HG03066 (cell line): ENCODE measurements at regions not wholly inside any gene's neighbourhood (a gene's known extent, or its start where the extent isn't known, plus 50 kb on each side); places are given as distances from the start of the nearest gene placed in this dataset.

Experiments
- ATAC-seq: cut with Tn5 transposase; IDR thresholded peaks from one replicate; pipeline ENCODE4 v1.9.1; 2021; ENCODE audit warnings: low read depth; ENCODE audit not compliant: unreplicated experiment

DNA sequence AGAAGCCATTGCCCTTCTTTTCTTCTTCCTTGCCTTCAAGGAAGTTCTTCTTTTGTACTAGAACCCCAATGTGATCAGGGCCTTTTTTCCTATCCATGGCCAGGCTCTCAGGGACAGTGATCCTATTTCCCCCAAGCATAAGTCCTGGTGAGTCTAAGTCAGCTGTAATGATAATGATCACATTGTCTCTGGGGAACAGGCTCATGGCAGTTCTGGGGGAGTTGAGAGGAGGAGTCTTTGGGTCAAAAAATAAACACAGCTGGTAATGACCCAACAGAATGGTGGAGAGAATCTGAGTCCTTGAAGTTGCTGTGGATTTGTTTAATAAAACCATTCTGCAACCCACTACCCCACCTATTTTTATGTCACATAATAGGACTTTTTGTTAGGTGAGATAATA lies 96.6 kb downstream of the SOCS6 start:
- ATAC-seq, result no peak

DNA sequence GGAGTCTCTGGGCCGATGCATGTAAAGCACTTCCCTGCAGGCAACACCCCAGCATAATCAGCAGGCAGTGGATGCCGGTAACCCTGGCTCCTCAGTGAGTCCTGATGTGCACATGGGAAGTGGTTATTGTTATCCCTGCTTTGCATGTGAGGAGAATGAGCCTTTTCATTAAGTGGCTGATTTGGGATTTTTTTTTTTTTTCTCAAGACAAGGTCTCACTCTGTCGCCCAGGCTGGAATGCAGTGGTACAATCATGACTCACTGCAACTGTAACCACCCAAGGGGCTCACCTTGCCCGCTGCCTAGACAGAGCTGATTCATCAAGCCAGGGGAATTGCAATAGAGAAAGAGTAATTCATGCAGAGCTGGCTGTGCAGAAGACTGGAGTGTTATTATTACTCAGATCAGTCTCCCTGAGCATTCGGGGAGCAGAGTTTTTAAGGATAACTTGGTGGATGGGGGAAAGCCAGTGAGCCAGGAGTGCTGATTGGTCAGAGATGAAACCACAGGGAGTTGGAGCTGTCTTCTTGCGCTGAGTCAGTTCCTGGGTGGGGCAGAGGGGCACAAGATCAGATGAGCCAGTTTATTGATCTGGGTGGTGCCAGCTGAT lies 95.4 kb downstream of the SOCS6 start:
- ATAC-seq, result no peak

DNA sequence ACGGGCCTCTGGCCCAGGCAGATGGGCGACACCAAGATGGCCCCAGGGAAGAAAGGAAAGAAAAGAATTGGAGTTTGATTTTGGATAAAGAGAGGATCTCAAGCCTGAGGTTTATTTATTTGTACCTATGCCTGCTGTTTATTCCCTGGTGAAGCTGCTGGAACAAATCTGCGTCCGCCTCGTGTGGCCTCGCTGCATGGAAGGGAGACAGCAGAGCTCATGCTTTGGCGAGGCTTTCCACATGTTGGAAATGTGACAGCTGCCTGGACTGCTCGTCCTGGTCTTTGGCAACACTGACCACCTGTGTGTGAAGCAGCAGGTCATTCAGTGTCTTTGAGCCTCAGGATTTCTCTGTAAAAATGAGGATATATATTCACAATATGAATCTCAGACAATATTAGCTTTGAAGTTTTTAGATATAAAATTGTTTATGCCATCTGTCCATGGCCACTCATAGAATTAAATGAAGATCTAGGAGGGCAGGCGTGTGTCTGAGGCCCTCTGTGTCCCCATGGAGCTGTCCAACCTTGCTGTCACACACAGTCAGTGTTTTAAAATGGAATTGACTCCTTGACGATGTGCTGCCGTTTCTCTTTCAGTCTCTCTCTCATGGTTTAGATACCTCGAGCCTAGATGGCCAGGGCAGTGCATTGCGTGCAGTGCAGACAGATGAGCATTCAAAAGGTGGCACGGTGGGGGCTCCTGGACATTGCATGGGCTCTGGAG lies 94.3 kb downstream of the SOCS6 start:
- no peak for ATAC-seq

DNA sequence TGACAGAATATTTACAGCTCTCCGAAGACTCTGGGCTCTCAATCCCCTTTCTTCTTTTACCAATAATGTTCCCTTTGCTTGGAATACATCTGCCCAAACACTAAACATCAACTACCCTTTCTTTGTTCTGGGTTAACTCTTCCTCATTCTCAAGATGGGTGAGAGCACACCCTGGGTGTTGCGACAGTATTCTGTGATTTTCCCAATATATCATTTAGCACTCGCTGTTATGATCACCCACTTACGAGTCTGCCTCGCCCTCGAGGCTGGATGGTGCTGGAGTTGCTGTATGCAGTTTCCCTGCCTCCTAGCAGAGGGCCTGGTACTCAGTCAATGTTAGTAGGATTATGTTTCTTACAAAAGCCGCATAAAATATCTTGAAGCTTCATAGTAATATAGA lies 93.2 kb downstream of the SOCS6 start:
- ATAC-seq, result no peak

DNA sequence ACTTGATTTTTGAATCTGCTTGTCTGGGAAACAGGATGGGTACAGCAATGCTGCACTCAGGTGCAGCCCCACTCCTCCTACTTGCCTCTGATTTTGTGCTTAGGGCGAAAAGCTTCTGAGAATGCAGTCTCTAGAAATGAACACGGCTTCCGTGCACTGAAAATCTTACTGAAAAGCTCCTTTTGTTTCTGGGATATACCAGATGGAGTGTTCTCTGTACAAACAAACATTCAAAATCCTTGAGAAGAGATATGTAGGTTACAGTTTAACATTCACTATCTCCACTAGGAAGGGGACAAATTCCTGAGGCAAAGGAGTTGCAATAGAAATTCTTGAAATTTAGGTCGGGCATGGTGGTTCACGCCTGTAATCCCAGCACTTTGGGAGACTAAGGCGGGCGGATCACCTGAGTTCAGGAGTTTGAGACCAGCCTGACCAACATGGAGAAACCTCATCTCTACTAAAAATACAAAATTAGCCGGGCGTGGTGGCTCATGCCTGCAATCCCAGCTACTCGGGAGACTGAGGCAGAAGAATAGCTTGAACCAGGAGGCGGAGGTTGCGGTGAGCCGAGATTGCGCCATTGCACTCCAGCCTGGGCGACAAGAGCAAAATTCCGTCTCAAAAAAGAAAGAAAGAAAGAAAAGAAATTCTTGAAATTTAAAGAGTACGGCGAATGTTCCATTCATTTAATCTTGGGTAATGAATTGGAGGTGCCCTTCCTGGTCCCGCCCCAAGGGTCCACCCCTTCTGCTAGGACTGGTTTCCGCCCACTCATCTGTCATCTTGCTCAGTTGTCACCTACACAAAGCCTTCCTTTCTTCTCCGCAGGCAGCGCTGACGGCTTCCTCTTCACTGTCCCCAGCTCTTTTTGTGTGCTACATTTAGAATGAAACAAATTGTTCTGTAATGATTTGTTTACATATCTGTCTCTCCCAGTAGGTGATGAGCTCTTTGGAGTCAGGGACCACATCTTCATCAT lies 92.4 kb downstream of the SOCS6 start:
- no peak for ATAC-seq
